HG02571 (cell line): ENCODE measurements at regions not wholly inside any gene's neighbourhood (a gene's known extent, or its start where the extent isn't known, plus 50 kb on each side); places are given as distances from the start of the nearest gene placed in this dataset.

Source experiments
- ATAC-seq: cut with Tn5 transposase; IDR thresholded peaks from one replicate; pipeline ENCODE4 v1.9.1; 2021; ENCODE audit warnings: mild to moderate bottlenecking, moderate library complexity; ENCODE audit not compliant: unreplicated experiment

GRCh38 chr16:79770244-79771064 is 169.9 kb upstream of the MAF start:
- peak; percentile 98 for ATAC-seq

DNA sequence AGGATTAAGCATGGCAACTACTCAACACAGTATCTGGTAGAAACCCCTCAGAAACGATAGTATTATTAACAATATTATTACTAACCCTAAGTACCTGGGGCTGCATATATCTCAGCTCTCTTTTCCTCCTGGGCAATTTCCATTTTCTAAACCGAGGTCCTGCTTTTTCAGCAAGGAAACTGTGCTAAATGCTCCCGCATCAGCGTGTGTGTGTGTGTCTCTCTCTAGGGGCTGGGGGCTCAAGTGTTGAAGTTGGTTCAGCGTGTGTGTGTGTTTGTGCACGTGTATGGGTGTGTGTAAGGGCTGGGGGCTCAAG is 169.3 kb upstream of the MAF start:
- no peak for ATAC-seq

DNA sequence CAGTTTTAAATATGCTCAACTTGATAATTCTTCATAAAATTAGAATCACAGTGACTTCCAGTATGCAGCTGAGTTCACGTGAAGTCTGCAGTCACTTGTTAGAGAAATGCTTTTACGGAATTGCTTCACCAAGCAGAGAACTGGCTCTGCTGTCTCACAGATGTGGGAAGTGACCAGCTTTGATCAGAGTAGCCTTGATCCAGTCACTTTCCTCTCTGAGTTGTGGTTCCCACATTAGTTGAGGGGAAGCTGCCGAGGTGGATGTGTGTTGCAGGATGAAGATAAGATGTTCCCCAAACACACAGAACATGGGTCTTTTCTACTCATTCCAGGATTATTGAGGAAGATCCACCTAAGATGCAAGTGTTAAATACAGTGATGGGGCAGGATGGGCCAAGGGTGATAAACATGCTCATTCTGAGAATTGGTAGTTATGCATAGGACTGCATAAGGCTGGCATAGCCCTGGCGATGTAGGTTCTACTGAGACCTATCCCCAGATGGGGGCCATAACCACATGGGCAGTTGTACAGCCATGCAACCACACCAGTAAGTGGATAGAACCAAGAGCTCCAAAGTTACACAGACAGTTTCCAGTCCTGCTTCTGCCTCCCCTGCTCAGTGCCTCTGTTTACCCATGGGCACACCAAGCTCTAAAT is 168.9 kb upstream of the MAF start:
- ATAC-seq = no peak

GRCh38 chr16:79768276-79768970 is 167.9 kb upstream of the MAF start:
- no peak for ATAC-seq

DNA sequence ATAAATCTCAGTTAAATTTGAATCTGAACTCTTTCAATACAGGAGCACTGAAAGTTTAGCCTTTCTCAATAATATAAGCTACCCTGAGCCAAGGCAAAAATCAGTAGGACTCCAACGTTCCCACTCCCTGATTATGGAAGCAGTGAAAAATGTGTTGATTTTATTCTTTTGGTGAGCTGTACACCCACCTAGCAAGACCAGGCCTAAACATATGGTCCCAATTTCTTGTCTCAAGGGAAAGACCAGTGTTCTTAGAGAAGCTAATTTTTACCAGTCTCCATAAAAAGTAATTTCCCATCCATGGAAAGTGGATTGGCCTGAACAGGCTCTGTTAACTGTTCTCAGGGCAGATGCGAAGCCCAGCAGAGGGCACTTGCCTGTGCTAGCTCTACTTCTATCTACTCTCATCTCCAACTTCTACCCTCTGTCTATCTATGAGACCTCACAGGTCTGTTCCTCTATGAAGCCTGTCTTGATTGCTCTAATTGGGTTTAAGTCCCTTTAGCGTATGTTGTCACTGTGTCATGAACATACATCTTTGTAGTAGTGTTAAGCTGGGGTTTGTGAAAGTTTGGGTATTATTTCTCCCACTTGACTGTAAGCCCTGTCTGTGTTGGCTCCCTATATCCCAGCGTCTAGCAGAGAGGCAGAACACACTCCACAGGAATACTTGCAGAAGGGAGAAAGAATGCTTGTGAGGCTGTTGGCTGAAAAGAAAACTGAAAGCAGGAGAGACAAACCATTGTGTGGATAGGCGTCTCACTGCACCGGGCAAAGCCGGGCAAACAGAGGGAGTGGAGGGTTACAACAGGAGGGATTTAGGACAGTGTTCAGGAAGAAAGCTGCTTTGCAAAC is 167.1 kb upstream of the MAF start:
- ATAC-seq = no peak

DNA sequence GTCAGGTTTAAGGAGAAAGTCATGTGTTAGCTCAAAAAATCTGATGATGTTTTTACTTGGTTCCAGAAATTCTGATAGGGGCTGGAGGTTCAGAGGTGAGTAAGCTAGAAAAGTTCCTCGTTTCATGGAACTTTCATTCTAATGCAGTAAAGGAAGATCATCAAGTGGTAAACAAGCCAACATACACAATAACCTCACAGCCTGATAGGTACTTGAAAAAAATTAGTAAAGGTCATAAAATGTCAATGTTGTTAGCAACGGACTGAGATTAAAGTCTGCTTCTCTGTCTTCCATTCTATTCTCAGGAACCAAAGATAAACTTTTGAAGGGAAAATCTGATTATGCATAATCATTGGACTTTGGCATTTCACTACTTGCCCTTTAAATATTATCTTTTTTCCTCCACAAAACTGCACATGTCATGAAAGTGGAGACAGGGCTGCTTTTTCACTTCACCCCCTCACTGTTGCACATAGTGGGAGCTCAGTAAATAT is 165.4 kb upstream of the MAF start:
- no peak for ATAC-seq

- no peak for ATAC-seq
Measured at GRCh38 chr16:79765431-79765830, 164.9 kb upstream of the MAF start.

- no peak for ATAC-seq
Measured at GRCh38 chr16:79764415-79765110, 164.0 kb upstream of the MAF start.

GRCh38 chr16:79762217-79762616 is 161.7 kb upstream of the MAF start:
- ATAC-seq = no peak

GRCh38 chr16:79758615-79759346 is 158.2 kb upstream of the MAF start:
- no peak for ATAC-seq

GRCh38 chr16:79757968-79758367 is 157.4 kb upstream of the MAF start:
- no peak for ATAC-seq

- no peak for ATAC-seq
Measured at GRCh38 chr16:79757163-79757562, 156.6 kb upstream of the MAF start.

- ATAC-seq = no peak
Measured at GRCh38 chr16:79756571-79756970, 156.0 kb upstream of the MAF start.

- ATAC-seq = no peak
Measured at GRCh38 chr16:79754501-79754900, 154.0 kb upstream of the MAF start.

DNA sequence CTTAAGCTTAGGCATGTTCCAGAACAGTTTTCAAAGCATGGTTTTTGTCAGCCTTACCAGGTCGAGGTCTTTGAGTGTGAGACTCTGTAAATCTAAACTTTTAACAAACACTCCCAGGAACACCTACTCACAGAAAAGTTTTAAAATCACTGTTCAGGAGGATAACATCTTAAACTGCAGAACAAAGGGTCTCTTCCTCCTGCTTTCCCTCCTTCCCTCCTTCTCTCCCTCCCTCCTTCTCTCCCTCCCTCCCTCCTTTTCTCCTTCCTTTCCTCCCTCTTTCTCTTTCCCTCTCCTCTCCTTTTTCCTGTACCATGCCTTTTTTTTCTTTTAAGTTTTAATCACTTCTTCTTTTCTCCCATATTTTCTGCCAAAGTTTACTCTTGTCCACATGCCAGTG is 153.5 kb upstream of the MAF start:
- no peak for ATAC-seq

GRCh38 chr16:79753286-79753685 is 152.7 kb upstream of the MAF start:
- no peak for ATAC-seq

- ATAC-seq = no peak
Measured at GRCh38 chr16:79752396-79752795, 151.9 kb upstream of the MAF start.

DNA sequence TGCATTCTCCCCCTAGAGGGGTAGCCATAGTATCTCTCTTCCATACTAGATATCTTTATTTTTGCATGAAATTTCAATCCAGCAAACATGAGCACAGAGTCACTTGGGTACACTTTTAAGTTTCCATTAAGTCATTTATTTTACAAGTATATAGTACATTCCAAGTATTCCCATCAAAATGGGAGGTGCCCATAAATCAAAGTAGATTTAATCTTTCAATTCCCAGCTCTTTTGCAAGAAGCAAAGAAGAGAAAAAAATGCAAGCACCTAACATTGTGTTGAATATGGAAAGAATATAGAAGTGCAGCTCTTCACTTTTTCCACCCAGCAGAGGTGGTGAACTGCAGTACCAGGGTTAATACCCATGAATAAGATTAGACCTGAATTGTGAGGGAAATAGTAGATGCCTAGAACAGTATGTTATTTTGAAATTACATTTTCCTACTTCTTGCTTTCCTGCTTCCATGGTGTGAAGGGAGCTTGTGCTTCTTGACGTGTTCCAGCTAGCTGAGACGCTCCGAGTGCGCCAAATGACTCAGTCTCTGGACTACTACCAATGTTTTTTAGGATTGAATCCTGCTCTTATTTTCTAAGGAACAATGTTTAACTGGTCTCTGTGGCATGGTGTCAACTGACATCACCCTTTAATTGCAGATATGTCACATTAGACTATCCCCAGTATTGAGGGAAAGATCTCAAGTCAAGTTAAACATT is 151.1 kb upstream of the MAF start:
- ATAC-seq = no peak

GRCh38 chr16:79750311-79750710 is 149.8 kb upstream of the MAF start:
- ATAC-seq = no peak
